ENCODE measurements at regions not wholly inside any gene's neighbourhood (a gene's known extent, or its start where the extent isn't known, plus 50 kb on each side); places are given as distances from the start of the nearest gene placed in this dataset.

- TF ChIP-seq CTCF (IDR thresholded peaks at IDR 0.05; ENCODE audit: extremely low read depth, missing control alignments), result no peak
Measured at GRCh38 chr16:88305176-88305575, 77.6 kb upstream of the ZNF469 start.

GRCh38 chr16:88306411-88306810 lies 76.3 kb upstream of the ZNF469 start:
- no peak for DNase-seq (ENCODE audit: low spot score)
- TF ChIP-seq CTCF (IDR thresholded peaks at IDR 0.05; ENCODE audit: extremely low read depth, missing control alignments), result no peak

More at GRCh38 chr16:88305176-88305575, 77.6 kb upstream of the ZNF469 start:
- DNase-seq (ENCODE audit: low spot score), result no peak

GRCh38 chr16:88306860-88307545 lies 75.8 kb upstream of the ZNF469 start:
- no peak for TF ChIP-seq CTCF (IDR thresholded peaks at IDR 0.05; ENCODE audit: extremely low read depth, missing control alignments)
- DNase-seq (ENCODE audit: low spot score), result no peak

- TF ChIP-seq CTCF (IDR thresholded peaks at IDR 0.05; ENCODE audit: extremely low read depth, missing control alignments), result no peak
- DNase-seq (ENCODE audit: low spot score), result no peak
Measured at GRCh38 chr16:88308441-88309173, 74.2 kb upstream of the ZNF469 start.

- no peak for DNase-seq (ENCODE audit: low spot score)
- TF ChIP-seq CTCF (IDR thresholded peaks at IDR 0.05; ENCODE audit: extremely low read depth, missing control alignments), result no peak
Measured at GRCh38 chr16:88309174-88309907, 73.4 kb upstream of the ZNF469 start.

- no peak for DNase-seq (ENCODE audit: low spot score)
- no peak for TF ChIP-seq CTCF (IDR thresholded peaks at IDR 0.05; ENCODE audit: extremely low read depth, missing control alignments)
Measured at GRCh38 chr16:88309908-88310265, 72.9 kb upstream of the ZNF469 start.
